ENCODE measurements at regions not wholly inside any gene's neighbourhood (a gene's known extent, or its start where the extent isn't known, plus 50 kb on each side); places are given as distances from the start of the nearest gene placed in this dataset.

DNA sequence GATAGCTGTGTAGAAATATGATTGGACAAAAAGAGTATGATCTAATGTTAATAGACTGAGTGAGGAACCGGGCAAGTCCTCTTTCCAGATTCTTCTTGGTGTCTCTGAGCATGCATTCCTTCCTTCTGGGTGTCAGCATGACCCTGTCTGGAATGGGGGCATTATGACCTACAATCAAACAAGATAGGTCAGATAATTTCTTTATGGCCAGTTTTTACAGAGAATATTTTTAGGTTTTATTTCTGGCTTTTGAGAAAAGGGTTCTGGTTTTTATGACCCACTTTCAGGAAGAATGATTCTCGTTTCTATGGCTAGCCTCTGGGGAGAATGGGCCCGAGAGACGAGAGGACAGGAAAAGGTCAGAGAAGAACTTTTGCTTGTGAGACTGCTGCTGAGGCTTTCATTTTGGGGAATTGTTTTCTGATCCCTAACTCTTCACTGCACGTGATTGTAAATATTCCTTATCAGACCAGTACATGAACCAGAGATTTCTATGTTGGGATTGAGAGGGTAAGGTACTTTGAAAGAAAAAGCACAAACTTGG is 383.8 kb downstream of the AASDHPPT start:
- DNase-seq (ENCODE audit: low spot score), result no peak

DNA sequence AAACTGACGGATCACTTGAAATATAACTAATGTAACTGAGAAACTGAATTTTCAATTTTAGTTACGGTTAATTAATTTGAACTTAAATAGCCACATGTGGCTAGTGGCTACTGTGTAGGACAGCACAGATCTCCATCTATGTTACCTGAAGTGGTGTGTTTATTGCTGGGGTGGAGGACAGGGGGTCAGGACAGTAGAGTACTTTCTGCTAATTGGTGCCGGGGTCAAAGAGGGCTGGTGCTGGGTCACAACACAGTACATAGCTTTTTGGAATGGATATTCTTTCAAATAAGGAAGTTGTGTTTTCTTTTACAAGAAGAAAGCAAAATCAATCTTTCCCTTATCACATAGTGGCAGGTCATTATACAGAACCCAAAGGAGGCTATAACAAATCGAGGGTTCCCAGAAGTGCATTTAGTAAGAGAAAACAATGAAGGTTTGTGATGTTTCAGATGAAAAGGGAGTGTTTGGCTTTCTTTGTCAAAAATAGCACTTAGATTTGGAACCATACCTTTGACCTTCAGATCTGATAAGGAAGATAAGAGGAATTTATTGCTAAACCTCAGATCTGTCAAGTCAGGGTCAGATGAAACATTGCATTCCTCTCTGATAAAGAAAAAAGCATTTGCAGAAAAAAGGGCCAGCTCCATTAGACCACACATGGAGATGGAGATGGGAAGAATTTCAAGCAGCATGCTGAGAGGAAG is 384.5 kb downstream of the AASDHPPT start:
- DNase-seq (ENCODE audit: low spot score), result peak; percentile 39

DNA sequence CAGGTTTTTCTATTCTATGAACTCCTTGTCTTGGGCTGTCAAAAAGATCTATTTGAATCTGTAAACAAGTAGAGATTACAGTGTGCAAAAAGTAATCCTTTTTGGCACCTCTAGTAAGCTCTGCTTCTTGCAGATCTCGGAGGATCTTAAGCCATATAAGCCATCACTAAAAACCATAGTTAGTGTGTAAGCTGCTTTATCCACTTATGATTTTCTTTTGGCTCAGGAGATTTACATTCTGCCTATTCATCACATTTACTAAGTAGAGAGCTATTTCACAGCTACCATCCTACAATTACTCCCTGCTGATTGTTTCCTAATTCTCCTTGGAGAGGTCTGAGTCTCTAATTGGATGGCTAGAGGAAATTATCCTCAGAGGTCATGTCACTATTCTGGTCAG is 385.7 kb downstream of the AASDHPPT start:
- no peak for DNase-seq (ENCODE audit: low spot score)

- DNase-seq (ENCODE audit: low spot score), result no peak
Observed at GRCh38 chr11:106463796-106464201, 386.3 kb downstream of the AASDHPPT start.

GRCh38 chr11:106464728-106465127 is 387.3 kb downstream of the AASDHPPT start:
- no peak for DNase-seq (ENCODE audit: low spot score)

- DNase-seq (ENCODE audit: low spot score), result no peak
Observed at GRCh38 chr11:106466521-106467080, 389.1 kb downstream of the AASDHPPT start.

- no peak for DNase-seq (ENCODE audit: low spot score)
Observed at GRCh38 chr11:106467501-106467900, 390.0 kb downstream of the AASDHPPT start.

GRCh38 chr11:106468086-106468485 is 390.6 kb downstream of the AASDHPPT start:
- DNase-seq (ENCODE audit: low spot score), result no peak

- DNase-seq (ENCODE audit: low spot score), result no peak
Observed at GRCh38 chr11:106468531-106468930, 391.1 kb downstream of the AASDHPPT start.

DNA sequence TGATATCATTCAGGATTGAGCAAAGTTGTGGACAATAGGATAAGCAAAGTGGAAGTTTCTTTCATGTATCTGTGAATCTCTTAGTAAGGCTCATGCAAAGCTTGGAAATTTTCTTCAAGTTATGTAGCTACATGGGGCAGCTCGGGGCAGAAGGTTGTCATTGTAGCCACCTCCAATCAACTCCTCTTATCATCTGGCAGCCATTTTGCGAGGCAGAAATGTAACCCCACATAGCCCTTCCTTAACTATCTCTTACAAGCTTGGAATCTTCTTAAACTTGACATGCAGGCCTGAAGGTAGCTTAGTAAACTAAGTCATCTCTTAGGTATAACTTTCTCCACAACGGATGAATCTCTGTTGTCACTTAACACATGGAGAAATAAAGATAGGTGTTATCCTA is 392.8 kb downstream of the AASDHPPT start:
- no peak for DNase-seq (ENCODE audit: low spot score)

GRCh38 chr11:106471276-106471675 is 393.8 kb downstream of the AASDHPPT start:
- no peak for DNase-seq (ENCODE audit: low spot score)

GRCh38 chr11:106473089-106473722 is 395.7 kb downstream of the AASDHPPT start:
- DNase-seq (ENCODE audit: low spot score), result no peak

- DNase-seq (ENCODE audit: low spot score), result no peak
Observed at GRCh38 chr11:106474274-106474673, 396.8 kb downstream of the AASDHPPT start.

- DNase-seq (ENCODE audit: low spot score), result no peak
Observed at GRCh38 chr11:106475181-106475580, 397.7 kb downstream of the AASDHPPT start.

GRCh38 chr11:106477776-106478175 is 400.3 kb downstream of the AASDHPPT start:
- DNase-seq (ENCODE audit: low spot score), result no peak

DNA sequence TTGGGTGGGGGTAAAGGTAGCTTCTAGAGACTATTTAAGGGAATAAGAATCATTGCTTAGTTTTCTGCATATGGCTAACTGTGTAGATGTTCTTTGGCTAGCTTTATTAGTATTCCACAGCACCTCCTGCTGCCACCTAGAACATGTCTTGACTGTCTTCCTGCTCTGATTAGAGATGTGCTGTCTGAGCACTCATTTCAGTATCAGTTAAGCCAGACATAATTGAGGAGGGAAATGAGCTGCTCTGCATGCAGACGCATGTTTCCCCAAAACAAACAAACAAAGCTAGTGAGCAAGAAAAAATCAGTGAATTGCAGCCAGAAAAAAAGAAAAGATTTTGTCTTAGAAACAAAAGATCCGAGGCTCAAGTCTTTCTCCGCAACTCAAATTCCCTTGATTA is 402.2 kb downstream of the AASDHPPT start:
- no peak for DNase-seq (ENCODE audit: low spot score)

GRCh38 chr11:106480581-106481190 is 403.2 kb downstream of the AASDHPPT start:
- DNase-seq (ENCODE audit: low spot score), result no peak

- no peak for DNase-seq (ENCODE audit: low spot score)
Observed at GRCh38 chr11:106482917-106483785, 405.7 kb downstream of the AASDHPPT start.

DNA sequence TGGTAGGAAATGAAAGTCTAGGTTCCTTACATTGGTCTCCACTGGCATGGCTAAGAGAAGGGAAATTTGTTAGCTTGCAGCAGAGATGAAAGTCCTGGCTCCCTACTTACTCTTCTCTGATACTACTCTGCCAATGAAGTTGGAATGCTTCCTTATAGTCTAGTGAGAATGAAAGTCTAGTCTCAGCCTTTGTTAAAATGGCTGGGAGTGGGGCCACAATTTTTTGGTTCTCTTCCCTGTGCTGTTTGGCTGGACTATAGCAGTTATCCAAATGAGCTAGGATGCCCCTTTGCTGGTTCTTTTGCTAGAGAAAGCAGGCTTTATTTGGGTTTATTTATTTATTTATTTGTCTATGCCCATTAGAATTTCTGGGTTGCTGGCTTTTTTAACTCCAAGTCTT is 414.3 kb downstream of the AASDHPPT start:
- no peak for DNase-seq (ENCODE audit: low spot score)

DNA sequence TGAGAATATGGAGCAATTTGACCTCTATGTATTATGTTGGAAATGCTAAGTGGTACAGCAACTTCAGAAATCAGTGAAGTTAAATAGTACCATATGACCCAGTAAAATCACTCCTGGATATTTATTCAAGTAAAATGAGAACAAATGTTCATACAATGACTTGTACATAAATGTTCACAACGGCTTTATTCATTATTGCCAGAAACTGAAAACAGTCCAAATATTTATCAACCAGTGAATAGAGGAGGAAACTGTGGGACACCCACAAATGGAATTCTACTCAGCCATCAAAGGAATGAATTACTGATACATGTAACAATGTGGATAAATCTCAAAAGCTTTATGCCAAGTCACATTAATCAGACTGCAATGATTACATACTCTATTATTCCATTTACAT is 416.3 kb downstream of the AASDHPPT start:
- no peak for DNase-seq (ENCODE audit: low spot score)

- DNase-seq (ENCODE audit: low spot score), result no peak
Observed at GRCh38 chr11:106495046-106495445, 417.6 kb downstream of the AASDHPPT start.

DNA sequence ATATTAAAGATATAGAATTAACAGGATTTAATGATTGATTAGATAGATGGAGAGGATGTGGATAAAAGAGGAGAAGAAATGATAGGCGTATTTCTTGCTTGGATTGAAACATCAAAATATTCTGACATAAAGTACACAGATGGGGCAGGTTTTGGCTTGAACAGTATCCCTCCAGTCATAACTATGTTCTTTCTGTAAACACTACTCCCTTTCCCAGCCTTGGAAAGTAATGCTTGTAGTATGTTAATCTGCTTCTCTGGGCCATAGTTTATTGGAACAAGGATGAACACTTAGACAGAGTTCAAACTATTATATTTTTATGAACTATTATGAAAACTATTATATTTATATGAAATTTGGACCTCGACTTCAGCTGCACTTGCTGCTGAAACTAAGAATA is 419.2 kb downstream of the AASDHPPT start:
- no peak for DNase-seq (ENCODE audit: low spot score)
